Tibial nerve (tissue), 4 donors: ENCODE measurements at regions not wholly inside any gene's neighbourhood (a gene's known extent, or its start where the extent isn't known, plus 50 kb on each side); places are given as distances from the start of the nearest gene placed in this dataset.

Source experiments
- DNase-seq, 2 donors: peaks; one replicate each; pipeline ENCODE4 v3.0.0-alpha.2; 2019; ENCODE audit warnings: low spot score in 2 of 2
- H3K27ac ChIP-seq, 4 donors: fragments of 200-600 bp; sonication (generic) in 3 of 4; one replicate each; pipeline ENCODE4 v1.5.1; 2017 to 2019; ENCODE audit warnings: mild to moderate bottlenecking in 1 of 4
- H3K27me3 ChIP-seq, 2 donors: fragments of 200-600 bp; sonication (generic) in 1 of 2; one replicate each; pipeline versions ENCODE4 v1.5.1 to v1.6.0; 2017 to 2019
- H3K36me3 ChIP-seq, 3 donors: fragments of 200-600 bp; sonication (generic); one replicate each; pipeline ENCODE4 v1.5.1; 2018 to 2019
- H3K4me1 ChIP-seq, 4 donors: fragments of 200-600 bp; sonication (generic) in 3 of 4; one replicate each; pipeline ENCODE4 v1.5.1; 2017 to 2019
- H3K4me3 ChIP-seq, 4 donors: fragments of 200-600 bp; sonication (generic) in 3 of 4; one replicate each; pipeline ENCODE4 v1.5.1; 2017 to 2019; ENCODE audit warnings: mild to moderate bottlenecking in 1 of 4, moderate library complexity in 1 of 4
- H3K9me3 ChIP-seq, 4 donors: fragments of 200-600 bp; sonication (generic) in 3 of 4; one replicate each; pipeline ENCODE4 v1.5.1; 2017 to 2019
- CTCF ChIP-seq, 5 experiments: fragments of 200-600 bp in 3 of 5; fragments of 450-650 bp in 2 of 5; sonication (generic) in 3 of 5; IDR thresholded peaks; one replicate each; pipeline ENCODE4 v1.5.1; 2016 to 2019; ENCODE audit warnings: antibody characterized with exemption in 5 of 5, mild to moderate bottlenecking in 3 of 5, moderate library complexity in 2 of 5
- EP300 ChIP-seq, 2 donors: sonication (generic); formaldehyde crosslinking; IDR thresholded peaks; one replicate each; pipeline ENCODE4 v1.6.1; 2017; ENCODE audit warnings: antibody characterized with exemption in 2 of 2, mild to moderate bottlenecking in 1 of 2
- POLR2A ChIP-seq, 2 donors: fragments of 450-650 bp; IDR thresholded peaks; one replicate each; pipeline ENCODE4 v1.6.1; 2017; ENCODE audit warnings: antibody characterized with exemption in 2 of 2, mild to moderate bottlenecking in 2 of 2, moderate library complexity in 2 of 2
- WGBS, 2 donors: methylation state at CpG; one replicate each; pipeline ENCODE4 v1.1.5; 2018; 5-methylcytosine and 5-hydroxymethylcytosine counted together

GRCh38 chr5:29897916-29898315 lies 1295.6 kb upstream of the CDH6 start:
- Histone ChIP-seq H3K4me1 (no peaks in the 10 kb centered on the region), H3K36me3 (no peaks in the 10 kb centered on the region), H3K27ac (no peak overlapping the region), H3K4me3 (no peak overlapping the region), H3K9me3 (no peaks in the 10 kb centered on the region), H3K27me3 (no peaks in the 10 kb centered on the region)
- DNase-seq = no peak
- no peak for TF ChIP-seq CTCF (IDR thresholded peaks at IDR 0.05)
- no peak for TF ChIP-seq POLR2A (IDR thresholded peaks at IDR 0.05)
- TF ChIP-seq EP300 (IDR thresholded peaks at IDR 0.05) = no peak

GRCh38 chr5:29896646-29897045 lies 1296.8 kb upstream of the CDH6 start:
- no peaks in the 10 kb centered on the region for H3K4me1 ChIP-seq
- H3K27ac ChIP-seq = no peak overlapping the region
- WGBS, 2 donors = 79 to 82% methylated on average over 1 of the region's 1 CpG
- H3K27me3 ChIP-seq = no peaks in the 10 kb centered on the region
- H3K9me3 ChIP-seq = no peaks in the 10 kb centered on the region
- H3K4me3 ChIP-seq = no peak overlapping the region
- no peak for DNase-seq
- no peaks in the 10 kb centered on the region for H3K36me3 ChIP-seq
- TF ChIP-seq POLR2A (IDR thresholded peaks at IDR 0.05) = no peak
- no peak for TF ChIP-seq EP300 (IDR thresholded peaks at IDR 0.05)
- TF ChIP-seq CTCF (IDR thresholded peaks at IDR 0.05) = no peak

- TF ChIP-seq POLR2A (IDR thresholded peaks at IDR 0.05) = no peak
- TF ChIP-seq CTCF (IDR thresholded peaks at IDR 0.05) = no peak
- no peak for TF ChIP-seq EP300 (IDR thresholded peaks at IDR 0.05)
- DNase-seq = no peak
- 76 to 77% methylated on average over 2 of the region's 2 CpGs for WGBS, 2 donors
Measured at GRCh38 chr5:29894668-29895067, 1298.8 kb upstream of the CDH6 start.

GRCh38 chr5:29889051-29889450 lies 1304.4 kb upstream of the CDH6 start:
- H3K36me3 ChIP-seq = no peaks in the 10 kb centered on the region
- no peaks in the 10 kb centered on the region for H3K27me3 ChIP-seq
- no peaks in the 10 kb centered on the region for H3K9me3 ChIP-seq
- 53 to 54% methylated on average over 6 of the region's 6 CpGs for WGBS, 2 donors
- H3K4me1 ChIP-seq = no peaks in the 10 kb centered on the region
- TF ChIP-seq CTCF (IDR thresholded peaks at IDR 0.05) (no peak), POLR2A (IDR thresholded peaks at IDR 0.05) (no peak), EP300 (IDR thresholded peaks at IDR 0.05) (no peak)
- no peak overlapping the region for H3K27ac ChIP-seq
- DNase-seq = no peak
- H3K4me3 ChIP-seq = no peak overlapping the region

More at GRCh38 chr5:29894668-29895067, 1298.8 kb upstream of the CDH6 start:
- Histone ChIP-seq H3K27ac (no peak overlapping the region), H3K9me3 (no peaks in the 10 kb centered on the region), H3K4me3 (no peak overlapping the region), H3K4me1 (no peaks in the 10 kb centered on the region), H3K27me3 (no peaks in the 10 kb centered on the region), H3K36me3 (no peaks in the 10 kb centered on the region)

- TF ChIP-seq POLR2A (IDR thresholded peaks at IDR 0.05) (no peak), EP300 (IDR thresholded peaks at IDR 0.05) (no peak), CTCF (IDR thresholded peaks at IDR 0.05) (no peak)
- WGBS, 2 donors = 88 to 90% methylated on average over 9 of the region's 9 CpGs
- H3K4me3 ChIP-seq = no peak overlapping the region
- H3K27ac ChIP-seq = no peak overlapping the region
- no peaks in the 10 kb centered on the region for H3K4me1 ChIP-seq
- no peaks in the 10 kb centered on the region for H3K9me3 ChIP-seq
- no peaks in the 10 kb centered on the region for H3K36me3 ChIP-seq
- no peaks in the 10 kb centered on the region for H3K27me3 ChIP-seq
- no peak for DNase-seq
Measured at GRCh38 chr5:29885595-29885994, 1307.9 kb upstream of the CDH6 start.
